Parathyroid adenoma (tissue), 2 donors: ENCODE measurements at regions not wholly inside any gene's neighbourhood (a gene's known extent, or its start where the extent isn't known, plus 50 kb on each side); places are given as distances from the start of the nearest gene placed in this dataset.

ENCODE experiments used
- H2AFZ ChIP-seq: fragments of 300-600 bp; sonication (generic); one replicate; pipeline ENCODE4 v1.7.0; 2017; ENCODE audit warnings: antibody characterized with exemption, mild to moderate bottlenecking
- H3K27ac ChIP-seq: fragments of 300-600 bp; sonication (generic); one replicate; pipeline ENCODE4 v1.7.0; 2017
- H3K27me3 ChIP-seq: fragments of 300-600 bp; sonication (generic); one replicate; pipeline ENCODE4 v1.7.0; 2017; ENCODE audit warnings: low read length; ENCODE audit not compliant: control insufficient read depth, insufficient read depth
- H3K36me3 ChIP-seq: fragments of 300-600 bp; sonication (generic); one replicate; pipeline ENCODE4 v1.7.0; 2017; ENCODE audit warnings: low read length; ENCODE audit not compliant: control insufficient read depth, insufficient read depth
- H3K4me1 ChIP-seq: fragments of 300-600 bp; sonication (generic); one replicate; pipeline ENCODE4 v1.7.0; 2017; ENCODE audit warnings: control low read depth
- H3K4me2 ChIP-seq: fragments of 300-600 bp; sonication (generic); one replicate; pipeline ENCODE4 v1.7.0; 2017; ENCODE audit warnings: low read length
- H3K4me3 ChIP-seq: fragments of 300-600 bp; sonication (generic); one replicate; pipeline ENCODE4 v1.7.0; 2017; ENCODE audit warnings: low read depth, low read length
- H3K79me2 ChIP-seq: fragments of 300-600 bp; sonication (generic); one replicate; pipeline ENCODE4 v1.7.0; 2017; ENCODE audit warnings: control low read depth
- H3K9ac ChIP-seq: fragments of 300-600 bp; sonication (generic); one replicate; pipeline ENCODE4 v1.7.0; 2017; ENCODE audit warnings: mild to moderate bottlenecking
- H3K9me3 ChIP-seq: fragments of 300-600 bp; sonication (generic); one replicate; pipeline ENCODE4 v1.7.0; 2017; ENCODE audit warnings: low read length; ENCODE audit not compliant: control insufficient read depth
- TF ChIP-seq, protein P1 (sequence below): fragments of 300-600 bp; sonication (generic); IDR thresholded peaks from one replicate; pipeline ENCODE4 v1.7.0; 2017; ENCODE audit warnings: antibody characterized with exemption, mild to moderate bottlenecking
- donor health status: primary hyperparathyroidism.

DNA sequence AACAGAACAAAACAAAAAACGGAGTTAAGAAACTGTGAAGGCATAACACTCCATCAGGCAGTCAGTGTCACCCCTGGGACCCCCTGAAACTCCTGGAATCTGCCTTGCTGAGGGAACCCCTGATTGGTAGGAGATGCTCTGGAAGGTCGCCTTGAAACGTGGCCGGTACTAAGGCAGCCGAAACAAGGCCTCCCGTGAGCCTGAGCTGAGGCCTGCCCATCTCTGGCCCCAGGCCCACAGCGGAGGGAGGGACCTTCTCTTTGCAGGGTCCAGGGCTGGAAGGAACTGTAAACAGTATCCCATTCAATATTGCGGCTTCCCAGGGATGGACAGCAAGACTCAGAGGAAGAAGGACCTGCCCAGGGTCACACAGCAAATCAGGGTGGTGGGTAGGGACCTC, 155.7 kb downstream of the INHBB start:
- TF ChIP-seq, protein P1, sequence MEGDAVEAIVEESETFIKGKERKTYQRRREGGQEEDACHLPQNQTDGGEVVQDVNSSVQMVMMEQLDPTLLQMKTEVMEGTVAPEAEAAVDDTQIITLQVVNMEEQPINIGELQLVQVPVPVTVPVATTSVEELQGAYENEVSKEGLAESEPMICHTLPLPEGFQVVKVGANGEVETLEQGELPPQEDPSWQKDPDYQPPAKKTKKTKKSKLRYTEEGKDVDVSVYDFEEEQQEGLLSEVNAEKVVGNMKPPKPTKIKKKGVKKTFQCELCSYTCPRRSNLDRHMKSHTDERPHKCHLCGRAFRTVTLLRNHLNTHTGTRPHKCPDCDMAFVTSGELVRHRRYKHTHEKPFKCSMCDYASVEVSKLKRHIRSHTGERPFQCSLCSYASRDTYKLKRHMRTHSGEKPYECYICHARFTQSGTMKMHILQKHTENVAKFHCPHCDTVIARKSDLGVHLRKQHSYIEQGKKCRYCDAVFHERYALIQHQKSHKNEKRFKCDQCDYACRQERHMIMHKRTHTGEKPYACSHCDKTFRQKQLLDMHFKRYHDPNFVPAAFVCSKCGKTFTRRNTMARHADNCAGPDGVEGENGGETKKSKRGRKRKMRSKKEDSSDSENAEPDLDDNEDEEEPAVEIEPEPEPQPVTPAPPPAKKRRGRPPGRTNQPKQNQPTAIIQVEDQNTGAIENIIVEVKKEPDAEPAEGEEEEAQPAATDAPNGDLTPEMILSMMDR: no peak
- H3K27ac ChIP-seq: no peak overlapping the region
- no peak overlapping the region for H3K4me3 ChIP-seq
- no peaks in the 10 kb centered on the region for H3K9me3 ChIP-seq
- no peaks in the 10 kb centered on the region for H3K36me3 ChIP-seq
- no peaks in the 10 kb centered on the region for H3K79me2 ChIP-seq
- no peak overlapping the region for H3K9ac ChIP-seq
- no peaks in the 10 kb centered on the region for H3K27me3 ChIP-seq
- H3K4me2 ChIP-seq: no peak overlapping the region
- no peak overlapping the region for H2AFZ ChIP-seq
- H3K4me1 ChIP-seq: no peaks in the 10 kb centered on the region

DNA sequence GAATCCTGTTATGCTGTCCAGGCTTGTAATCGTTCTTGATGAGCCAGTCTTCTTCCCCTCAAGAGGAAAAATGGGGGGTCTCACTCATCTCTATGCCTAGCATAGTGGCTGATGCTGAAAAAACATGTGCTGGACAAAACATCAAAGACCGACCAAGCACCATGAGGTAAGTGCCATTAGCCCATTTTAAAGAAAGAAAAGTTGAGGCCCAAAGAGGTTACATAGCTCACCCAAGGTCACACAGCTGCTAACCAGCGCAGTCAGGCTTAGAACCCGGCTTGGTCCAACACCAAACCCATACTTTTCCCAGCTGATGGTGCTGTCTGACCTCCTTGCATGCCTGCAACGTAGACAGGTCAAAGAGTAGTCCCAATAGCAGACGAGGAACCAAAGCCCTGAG, 156.4 kb downstream of the INHBB start:
- Histone ChIP-seq H2AFZ (no peak overlapping the region), H3K27me3 (no peaks in the 10 kb centered on the region), H3K9ac (no peak overlapping the region), H3K9me3 (no peaks in the 10 kb centered on the region), H3K36me3 (no peaks in the 10 kb centered on the region), H3K4me1 (no peaks in the 10 kb centered on the region), H3K4me2 (no peak overlapping the region), H3K79me2 (no peaks in the 10 kb centered on the region), H3K4me3 (no peak overlapping the region), H3K27ac (no peak overlapping the region)
- TF ChIP-seq, protein P1: no peak

DNA sequence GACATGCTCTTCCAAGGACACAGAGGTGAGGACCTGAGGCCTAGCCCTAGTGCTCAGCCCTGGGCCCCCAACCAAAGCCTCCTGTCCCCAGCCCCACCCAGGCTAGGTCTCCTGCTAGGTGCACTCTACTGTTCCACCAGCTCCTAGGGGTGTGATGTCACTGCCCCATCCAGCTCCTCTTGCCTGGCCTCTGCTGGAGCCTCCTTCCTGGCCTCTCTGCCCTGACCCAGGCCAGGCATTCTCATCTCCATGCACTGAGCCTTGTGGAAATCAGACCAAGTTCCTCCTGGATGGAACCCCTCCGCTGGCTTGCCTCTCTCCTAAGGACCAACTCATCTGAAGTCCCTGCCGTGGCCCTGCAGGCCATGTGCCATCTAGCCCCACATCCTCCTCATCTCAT, 156.8 kb downstream of the INHBB start:
- Histone ChIP-seq H3K27me3 (no peaks in the 10 kb centered on the region), H3K9ac (no peak overlapping the region), H3K36me3 (no peaks in the 10 kb centered on the region), H2AFZ (no peak overlapping the region), H3K79me2 (no peaks in the 10 kb centered on the region), H3K9me3 (no peaks in the 10 kb centered on the region), H3K4me1 (no peaks in the 10 kb centered on the region), H3K4me3 (no peak overlapping the region), H3K27ac (no peak overlapping the region), H3K4me2 (no peak overlapping the region)
- TF ChIP-seq, protein P1: no peak

DNA sequence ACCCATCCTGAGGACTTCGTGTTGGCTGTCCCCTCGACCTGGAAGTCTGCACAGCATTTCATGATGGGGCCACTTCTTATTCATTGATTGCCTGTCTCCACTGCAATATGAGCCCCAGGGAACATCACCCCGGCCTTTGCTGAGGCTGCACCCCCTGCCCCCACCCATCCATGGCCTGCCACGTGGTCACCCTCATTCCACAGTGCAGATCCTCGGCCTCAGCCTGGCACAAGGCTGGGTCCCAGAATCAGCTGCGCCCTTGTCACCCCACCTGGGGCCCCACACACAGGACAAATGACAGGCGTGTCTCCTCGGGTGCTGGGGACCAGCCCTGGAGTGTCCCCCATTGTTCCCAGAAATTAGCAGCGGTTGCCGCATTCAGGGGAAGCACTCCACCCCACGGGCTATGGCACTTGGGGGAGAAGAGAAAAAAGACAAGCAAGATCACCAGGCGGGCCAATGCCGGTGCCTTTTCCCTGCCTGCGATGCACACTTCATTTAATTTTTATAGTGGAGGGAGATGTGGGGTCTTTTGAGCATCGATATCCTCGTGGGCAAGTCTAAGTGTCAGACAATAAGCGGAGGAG, 157.4 kb downstream of the INHBB start:
- TF ChIP-seq, protein P1: no peak
- Histone ChIP-seq H3K4me1 (no peaks in the 10 kb centered on the region), H3K4me2 (no peak overlapping the region), H3K79me2 (no peaks in the 10 kb centered on the region), H3K9ac (no peak overlapping the region), H3K27ac (no peak overlapping the region), H3K36me3 (no peaks in the 10 kb centered on the region), H2AFZ (no peak overlapping the region), H3K4me3 (no peak overlapping the region), H3K9me3 (no peaks in the 10 kb centered on the region), H3K27me3 (no peaks in the 10 kb centered on the region)
